Spinal cord (tissue), 9 donors: ENCODE measurements at regions not wholly inside any gene's neighbourhood (a gene's known extent, or its start where the extent isn't known, plus 50 kb on each side); places are given as distances from the start of the nearest gene placed in this dataset.

Source experiments
- DNase-seq, 6 donors: peaks; one replicate each; pipeline versions ENCODE4 v3.0.0 to v3.0.0-alpha.2; 2013 to 2015; ENCODE audit warnings: low spot score in 6 of 6, low read depth in 4 of 6
- H3K27ac ChIP-seq: one replicate; pipeline ENCODE4 v1.5.1; 2013; ENCODE audit warnings: low read depth, low read length, control low read depth
- H3K27me3 ChIP-seq: one replicate; pipeline ENCODE4 v1.6.1; 2013; ENCODE audit warnings: low read length; ENCODE audit not compliant: control insufficient read depth, insufficient read depth
- H3K36me3 ChIP-seq: one replicate; pipeline ENCODE4 v1.6.1; 2013; ENCODE audit warnings: low read length; ENCODE audit not compliant: control insufficient read depth, insufficient read depth
- H3K4me1 ChIP-seq: one replicate; pipeline ENCODE4 v1.6.1; 2013; ENCODE audit warnings: low read length; ENCODE audit not compliant: control insufficient read depth, insufficient read depth
- H3K4me3 ChIP-seq: one replicate; pipeline ENCODE4 v1.5.1; 2013; ENCODE audit warnings: low read depth, low read length, control low read depth
- H3K9me3 ChIP-seq: one replicate; pipeline ENCODE4 v1.6.1; 2013; ENCODE audit warnings: low read length; ENCODE audit not compliant: control insufficient read depth, insufficient read depth
- WGBS: methylation state at CpG from one replicate; pipeline ENCODE4 v1.1.5; 2013; ENCODE audit warnings: missing lambda C conversion rate; ENCODE audit not compliant: insufficient coverage; 5-methylcytosine and 5-hydroxymethylcytosine counted together
- donor health status: healthy.

DNA sequence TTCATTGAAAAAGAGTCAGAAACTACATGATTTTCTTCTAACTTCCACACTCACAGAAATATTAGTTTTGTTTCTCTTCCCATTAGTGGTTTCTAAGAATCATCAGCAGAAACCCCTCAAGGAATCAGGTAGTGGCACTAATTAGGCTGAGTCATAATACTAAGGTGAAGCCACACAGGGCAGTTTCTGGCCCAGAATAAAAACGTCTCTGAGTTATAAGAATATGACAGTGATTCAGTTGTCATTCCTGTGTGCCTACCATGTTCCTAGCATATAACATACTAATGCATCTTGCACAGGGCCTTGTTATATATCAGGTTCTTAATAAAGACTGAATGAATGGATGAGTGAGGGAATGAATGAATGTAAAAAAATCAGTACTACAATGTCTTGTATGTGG lies 206.0 kb upstream of the PLEKHG7 start:
- no peaks in the 10 kb centered on the region for H3K4me1 ChIP-seq
- no peak overlapping the region for H3K4me3 ChIP-seq
- no peak for DNase-seq
- H3K36me3 ChIP-seq: no peaks in the 10 kb centered on the region
- no CpG with 5 or more reads among the region's 1 CpG for WGBS
- no peak overlapping the region for H3K27ac ChIP-seq
- no peaks in the 10 kb centered on the region for H3K9me3 ChIP-seq
- no peaks in the 10 kb centered on the region for H3K27me3 ChIP-seq

GRCh38 chr12:92495108-92495507 lies 207.7 kb upstream of the PLEKHG7 start:
- DNase-seq: no peak
- Histone ChIP-seq H3K27me3 (no peaks in the 10 kb centered on the region), H3K36me3 (no peaks in the 10 kb centered on the region), H3K4me3 (no peak overlapping the region), H3K27ac (no peak overlapping the region), H3K4me1 (no peaks in the 10 kb centered on the region), H3K9me3 (peaks cover 1% of the 10 kb centered on the region)

- no peaks in the 10 kb centered on the region for H3K4me1 ChIP-seq
- no peak overlapping the region for H3K4me3 ChIP-seq
- no peak overlapping the region for H3K27ac ChIP-seq
- no peaks in the 10 kb centered on the region for H3K27me3 ChIP-seq
- peaks cover 1% of the 10 kb centered on the region for H3K9me3 ChIP-seq
- no peaks in the 10 kb centered on the region for H3K36me3 ChIP-seq
- DNase-seq: no peak
These were observed 209.0 kb upstream of the PLEKHG7 start for GRCh38 chr12:92493816-92494215.

DNA sequence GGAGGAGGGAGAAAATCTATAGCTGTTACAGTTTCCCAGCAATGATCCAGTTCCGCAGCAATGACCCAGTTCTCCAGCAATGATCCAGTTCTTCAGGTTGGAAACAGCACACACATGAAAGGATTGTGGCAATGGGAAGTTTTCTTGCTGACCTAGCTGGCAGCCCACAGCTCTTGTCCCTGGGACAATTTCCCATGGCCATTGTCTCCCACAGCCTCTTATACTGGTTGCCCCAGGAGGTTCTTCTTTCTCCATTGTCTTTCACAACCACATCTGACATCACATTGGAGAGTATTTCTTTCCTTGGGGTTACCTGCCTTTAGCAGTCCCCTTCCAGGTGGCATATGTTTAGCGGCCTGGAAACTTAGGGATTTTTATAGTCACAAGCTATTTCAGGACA lies 209.8 kb upstream of the PLEKHG7 start:
- no peak for DNase-seq
- Histone ChIP-seq H3K27ac (no peak overlapping the region), H3K27me3 (no peaks in the 10 kb centered on the region), H3K4me3 (no peak overlapping the region), H3K36me3 (no peaks in the 10 kb centered on the region), H3K4me1 (no peaks in the 10 kb centered on the region), H3K9me3 (peaks cover 1% of the 10 kb centered on the region)
- 95% methylated on average over 2 of the region's 2 CpGs for WGBS

GRCh38 chr12:92492291-92492690 lies 210.5 kb upstream of the PLEKHG7 start:
- H3K4me3 ChIP-seq: no peak overlapping the region
- H3K27me3 ChIP-seq: no peaks in the 10 kb centered on the region
- DNase-seq: no peak
- no peak overlapping the region for H3K27ac ChIP-seq
- no peaks in the 10 kb centered on the region for H3K4me1 ChIP-seq
- H3K9me3 ChIP-seq: peaks cover 1% of the 10 kb centered on the region
- H3K36me3 ChIP-seq: no peaks in the 10 kb centered on the region

DNA sequence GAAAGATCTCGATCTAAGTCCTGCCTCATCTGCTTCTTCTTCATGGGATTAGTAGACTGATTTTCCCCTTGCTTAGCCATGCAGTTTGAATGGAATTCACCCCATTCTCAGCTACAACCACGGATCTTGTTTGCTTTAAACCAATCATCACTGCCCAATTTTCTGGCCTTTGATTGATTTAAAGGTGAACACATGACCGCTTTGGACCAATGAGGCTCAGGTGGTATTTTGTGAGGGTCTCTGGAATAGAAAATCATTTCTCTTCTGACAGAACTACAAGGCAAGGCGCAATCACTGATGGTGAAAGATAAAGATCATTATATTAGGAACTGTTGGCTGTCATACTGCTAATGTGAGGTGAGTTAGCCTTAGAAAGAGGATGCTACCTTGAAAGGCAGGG lies 213.0 kb upstream of the PLEKHG7 start:
- Histone ChIP-seq H3K36me3 (no peaks in the 10 kb centered on the region), H3K9me3 (peaks cover 1% of the 10 kb centered on the region), H3K27me3 (no peaks in the 10 kb centered on the region), H3K4me1 (no peaks in the 10 kb centered on the region), H3K4me3 (no peak overlapping the region), H3K27ac (no peak overlapping the region)
- no peak for DNase-seq
- WGBS: 100% methylated on average over 2 of the region's 4 CpGs

- no peak overlapping the region for H3K27ac ChIP-seq
- no peak for DNase-seq
These were observed 214.1 kb upstream of the PLEKHG7 start for GRCh38 chr12:92488735-92489134.

DNA sequence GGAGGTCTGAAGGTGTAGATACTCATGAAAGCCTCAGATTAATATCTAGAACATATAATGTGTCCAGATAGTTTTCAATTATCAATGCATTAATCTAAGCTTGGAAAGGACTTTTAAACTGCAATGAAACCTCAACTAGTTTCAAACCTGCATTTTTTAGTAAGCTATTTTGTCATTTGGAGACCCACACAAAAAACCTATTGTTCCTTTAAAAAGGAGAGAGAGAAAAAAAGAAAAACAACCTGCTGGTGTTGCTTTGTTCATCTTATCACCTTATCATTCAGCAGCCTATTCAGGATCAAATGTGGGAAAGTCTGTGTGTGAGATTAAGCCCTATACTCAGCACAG lies 215.7 kb upstream of the PLEKHG7 start:
- Histone ChIP-seq H3K4me3 (no peak overlapping the region), H3K27me3 (no peaks in the 10 kb centered on the region), H3K9me3 (peaks cover 1% of the 10 kb centered on the region), H3K36me3 (no peaks in the 10 kb centered on the region), H3K27ac (no peak overlapping the region), H3K4me1 (no peaks in the 10 kb centered on the region)
- no peak for DNase-seq

More at GRCh38 chr12:92488735-92489134, 214.1 kb upstream of the PLEKHG7 start:
- H3K36me3 ChIP-seq: no peaks in the 10 kb centered on the region
- H3K27me3 ChIP-seq: no peaks in the 10 kb centered on the region
- WGBS: no CpG with 5 or more reads among the region's 4 CpGs
- H3K4me1 ChIP-seq: no peaks in the 10 kb centered on the region
- peaks cover 1% of the 10 kb centered on the region for H3K9me3 ChIP-seq
- H3K4me3 ChIP-seq: no peak overlapping the region

GRCh38 chr12:92486443-92487137 lies 216.2 kb upstream of the PLEKHG7 start:
- no peaks in the 10 kb centered on the region for H3K27me3 ChIP-seq
- no peak overlapping the region for H3K27ac ChIP-seq
- H3K9me3 ChIP-seq: peaks cover 1% of the 10 kb centered on the region
- no peaks in the 10 kb centered on the region for H3K36me3 ChIP-seq
- DNase-seq: no peak
- no peak overlapping the region for H3K4me3 ChIP-seq
- no peaks in the 10 kb centered on the region for H3K4me1 ChIP-seq
- WGBS: no CpG with 5 or more reads among the region's 3 CpGs

DNA sequence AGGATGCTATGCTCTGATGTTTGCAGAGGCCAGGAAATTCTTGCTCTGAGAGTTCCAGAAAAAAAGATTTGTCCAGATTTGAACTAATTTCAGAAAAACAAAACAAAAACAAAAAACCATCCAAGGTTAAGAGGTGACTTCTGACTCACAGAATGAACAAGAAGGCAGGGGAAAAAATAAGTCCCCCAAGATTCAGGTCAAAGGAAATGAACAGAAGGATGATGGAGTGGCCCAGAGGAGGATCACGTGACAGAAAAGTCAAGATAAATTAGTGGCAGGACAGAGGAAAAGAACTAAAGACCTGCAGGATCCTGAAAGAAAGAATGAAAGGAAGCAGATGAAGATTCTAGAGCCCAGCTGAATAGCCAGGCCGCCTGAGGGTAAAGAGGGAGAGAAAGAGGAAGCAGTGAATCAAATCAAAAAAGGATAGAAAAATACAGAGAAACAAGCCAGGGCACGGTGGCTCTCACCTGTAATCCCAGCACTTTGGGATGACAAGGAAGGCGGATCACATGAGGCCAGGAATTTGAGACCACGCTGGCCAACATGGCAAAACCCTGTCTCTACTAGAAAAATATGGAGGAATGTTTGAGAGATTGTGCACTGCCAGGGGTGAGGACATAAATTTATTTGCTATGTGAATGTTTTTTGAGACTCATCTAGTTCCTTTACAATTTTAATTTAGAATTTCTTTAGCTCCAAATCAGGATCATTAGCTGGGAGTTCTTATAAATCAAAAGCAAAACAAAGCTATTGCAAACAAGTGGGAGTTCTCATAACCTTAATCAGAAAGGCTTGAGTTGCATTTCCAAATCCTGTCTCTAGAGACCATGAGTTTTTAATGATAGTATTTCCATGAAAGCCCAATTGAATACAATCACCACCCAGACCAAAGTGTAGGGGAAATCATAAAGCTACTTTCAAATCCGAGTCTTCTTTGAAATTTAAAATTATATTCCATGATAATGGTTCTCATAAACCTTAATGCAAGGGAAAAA lies 217.1 kb upstream of the PLEKHG7 start:
- H3K27ac ChIP-seq: no peak overlapping the region
- H3K9me3 ChIP-seq: no peaks in the 10 kb centered on the region

More for the DNA sequence above, 217.1 kb upstream of the PLEKHG7 start:
- DNase-seq: no peak
- Histone ChIP-seq H3K4me3 (no peak overlapping the region), H3K27me3 (no peaks in the 10 kb centered on the region), H3K36me3 (no peaks in the 10 kb centered on the region), H3K4me1 (no peaks in the 10 kb centered on the region)
- 73% methylated on average over 5 of the region's 6 CpGs for WGBS
